HUES48 (cell line): ENCODE measurements at regions not wholly inside any gene's neighbourhood (a gene's known extent, or its start where the extent isn't known, plus 50 kb on each side); places are given as distances from the start of the nearest gene placed in this dataset.

ENCODE experiments used
- H3K27ac ChIP-seq: one replicate; pipeline ENCODE4 v1.7.0; 2013; ENCODE audit warnings: low read depth, low read length, inconsistent platforms
- H3K27me3 ChIP-seq: 2 replicates; pipeline ENCODE4 v1.6.1; 2013; ENCODE audit warnings: mild to moderate bottlenecking, low read length; ENCODE audit not compliant: control insufficient read depth, insufficient read depth
- H3K36me3 ChIP-seq: 2 replicates; pipeline ENCODE4 v1.6.1; 2013; ENCODE audit warnings: low read length; ENCODE audit not compliant: control insufficient read depth, insufficient read depth
- H3K4me1 ChIP-seq: 2 replicates; pipeline ENCODE4 v1.6.1; 2013; ENCODE audit warnings: mild to moderate bottlenecking, low read length; ENCODE audit not compliant: control insufficient read depth, insufficient read depth
- H3K4me3 ChIP-seq: 2 replicates; pipeline ENCODE4 v1.5.1; 2013; ENCODE audit warnings: mild to moderate bottlenecking, low read depth, low read length
- H3K9ac ChIP-seq: 2 replicates; pipeline ENCODE4 v1.6.1; 2013; ENCODE audit warnings: mild to moderate bottlenecking, low read depth, low read length, moderate library complexity
- H3K9me3 ChIP-seq: 2 replicates; pipeline ENCODE4 v1.6.1; 2013; ENCODE audit warnings: low read length; ENCODE audit not compliant: control insufficient read depth, insufficient read depth

DNA sequence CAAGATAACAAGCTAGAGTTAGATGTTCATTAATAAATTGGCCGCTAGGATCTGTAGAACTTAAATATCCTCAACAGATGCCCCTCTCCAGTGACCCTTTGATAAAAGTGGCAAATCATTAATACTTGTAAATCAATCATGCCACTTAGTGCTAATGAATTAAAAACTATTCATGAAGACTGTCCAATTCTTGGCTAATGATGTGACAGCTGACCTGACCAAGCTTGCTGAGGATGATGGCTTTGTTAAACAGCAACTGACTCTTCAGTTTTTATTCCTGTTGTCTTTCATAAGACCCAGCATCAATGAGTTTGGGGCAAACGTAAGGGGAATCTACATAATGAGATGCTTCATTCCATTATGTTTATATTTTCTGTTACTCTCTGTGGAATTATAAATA lies 396.8 kb upstream of the NMUR2 start:
- Histone ChIP-seq H3K4me1 (no peaks in the 10 kb centered on the region), H3K9ac (no peak overlapping the region), H3K27ac (no peak overlapping the region), H3K27me3 (no peaks in the 10 kb centered on the region), H3K9me3 (no peaks in the 10 kb centered on the region), H3K4me3 (no peak overlapping the region), H3K36me3 (no peaks in the 10 kb centered on the region)

GRCh38 chr5:152804179-152804578 lies 399.1 kb upstream of the NMUR2 start:
- Histone ChIP-seq H3K4me1 (no peaks in the 10 kb centered on the region), H3K27me3 (no peaks in the 10 kb centered on the region), H3K9ac (no peak overlapping the region), H3K36me3 (no peaks in the 10 kb centered on the region), H3K9me3 (no peaks in the 10 kb centered on the region), H3K27ac (no peak overlapping the region), H3K4me3 (no peak overlapping the region)

DNA sequence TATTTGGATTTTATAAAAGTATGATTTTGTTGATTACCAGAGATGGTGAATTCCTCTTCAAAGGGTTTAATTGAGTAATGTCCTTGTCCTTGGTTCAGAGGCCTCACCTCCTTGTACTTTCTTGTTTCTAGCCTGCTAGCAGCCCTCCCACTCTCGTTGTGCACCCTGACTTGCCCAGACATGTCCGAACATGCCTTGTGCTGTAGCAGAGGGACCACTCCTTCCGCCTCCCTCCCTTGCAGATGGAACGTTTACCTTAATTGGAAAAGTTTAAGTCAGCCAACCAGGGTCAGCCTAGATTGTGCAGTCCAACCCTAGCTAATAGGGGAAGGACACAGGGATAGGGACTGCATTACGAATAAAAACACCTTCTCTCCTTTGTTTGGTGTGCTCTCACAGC lies 406.9 kb upstream of the NMUR2 start:
- Histone ChIP-seq H3K9me3 (peaks cover 19% of the 10 kb centered on the region), H3K27ac (no peak overlapping the region), H3K4me3 (no peak overlapping the region), H3K27me3 (no peaks in the 10 kb centered on the region), H3K9ac (no peak overlapping the region), H3K36me3 (no peaks in the 10 kb centered on the region), H3K4me1 (no peaks in the 10 kb centered on the region)

DNA sequence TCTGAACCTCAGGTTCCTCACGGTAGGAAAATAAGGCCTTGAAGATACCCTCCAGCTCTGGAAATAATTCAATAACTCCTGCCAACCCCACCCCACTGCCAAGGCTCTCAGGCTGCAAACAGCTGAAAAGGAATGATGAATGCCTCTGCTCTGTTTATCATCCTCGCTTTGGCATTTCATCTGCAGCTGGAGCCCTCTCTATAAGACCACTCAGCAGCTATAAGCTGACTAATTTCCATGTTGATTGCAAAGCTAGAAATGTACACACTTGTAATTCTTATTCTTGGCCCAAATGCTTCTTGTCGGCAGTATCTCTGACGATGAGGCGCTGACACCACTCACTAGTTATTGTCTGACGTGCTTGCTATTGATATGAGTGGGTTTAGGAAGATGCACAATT lies 408.4 kb upstream of the NMUR2 start:
- no peaks in the 10 kb centered on the region for H3K36me3 ChIP-seq
- no peaks in the 10 kb centered on the region for H3K4me1 ChIP-seq
- H3K9ac ChIP-seq, result no peak overlapping the region
- H3K4me3 ChIP-seq, result no peak overlapping the region
- H3K27me3 ChIP-seq, result no peaks in the 10 kb centered on the region
- peaks cover 19% of the 10 kb centered on the region for H3K9me3 ChIP-seq
- H3K27ac ChIP-seq, result no peak overlapping the region

DNA sequence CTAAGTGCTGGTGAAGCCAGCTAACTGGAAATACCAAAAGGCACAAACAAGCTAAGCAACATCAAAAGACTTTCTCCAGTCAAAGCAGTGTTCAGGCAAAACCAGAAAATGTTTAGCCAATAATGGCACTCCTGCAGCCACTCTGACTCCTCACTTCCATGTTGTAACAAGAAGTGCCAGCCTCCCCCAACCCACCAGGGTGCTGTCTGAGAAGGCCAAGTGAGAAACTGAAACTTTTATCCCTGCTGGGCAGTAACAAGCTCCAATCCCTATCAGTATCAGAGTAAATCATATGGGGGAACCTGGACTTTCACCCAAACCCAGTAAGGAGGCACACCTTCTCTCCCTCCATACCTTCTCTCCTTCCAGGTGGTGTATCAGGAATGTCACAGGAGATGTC lies 414.8 kb upstream of the NMUR2 start:
- Histone ChIP-seq H3K9ac (no peak overlapping the region), H3K9me3 (no peaks in the 10 kb centered on the region), H3K27ac (no peak overlapping the region), H3K36me3 (no peaks in the 10 kb centered on the region), H3K4me1 (no peaks in the 10 kb centered on the region), H3K4me3 (no peak overlapping the region), H3K27me3 (no peaks in the 10 kb centered on the region)

DNA sequence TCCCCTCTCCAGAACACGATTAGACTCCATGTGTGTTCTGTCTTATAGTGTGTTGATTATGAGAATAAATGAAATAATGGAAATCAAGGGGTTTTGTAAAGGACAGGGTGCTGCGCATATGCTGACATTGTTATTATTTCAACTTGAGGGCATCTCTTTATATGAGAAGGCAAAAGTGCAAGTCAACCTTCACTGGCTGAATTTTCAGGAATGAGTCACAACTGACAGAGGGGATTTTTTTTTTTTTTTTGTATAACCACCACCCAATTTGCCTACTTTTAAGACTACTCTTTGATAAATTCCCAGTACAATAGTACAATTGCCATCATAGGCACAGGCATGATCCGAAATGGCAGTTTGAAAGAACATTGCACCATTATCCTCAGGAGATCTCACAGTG lies 419.2 kb upstream of the NMUR2 start:
- Histone ChIP-seq H3K4me3 (no peak overlapping the region), H3K9ac (no peak overlapping the region), H3K27me3 (no peaks in the 10 kb centered on the region), H3K4me1 (no peaks in the 10 kb centered on the region), H3K9me3 (no peaks in the 10 kb centered on the region), H3K27ac (no peak overlapping the region), H3K36me3 (no peaks in the 10 kb centered on the region)

GRCh38 chr5:152838241-152838786 lies 433.2 kb upstream of the NMUR2 start:
- H3K9ac ChIP-seq, result no peak overlapping the region
- H3K4me1 ChIP-seq, result no peaks in the 10 kb centered on the region
- no peaks in the 10 kb centered on the region for H3K9me3 ChIP-seq
- no peak overlapping the region for H3K4me3 ChIP-seq
- H3K36me3 ChIP-seq, result no peaks in the 10 kb centered on the region
- H3K27ac ChIP-seq, result no peak overlapping the region
- H3K27me3 ChIP-seq, result no peaks in the 10 kb centered on the region

- H3K27ac ChIP-seq, result no peak overlapping the region
- H3K9ac ChIP-seq, result no peak overlapping the region
- H3K27me3 ChIP-seq, result no peaks in the 10 kb centered on the region
- no peak overlapping the region for H3K4me3 ChIP-seq
- no peaks in the 10 kb centered on the region for H3K4me1 ChIP-seq
- H3K36me3 ChIP-seq, result no peaks in the 10 kb centered on the region
- no peaks in the 10 kb centered on the region for H3K9me3 ChIP-seq
Observed at GRCh38 chr5:152844713-152845112, 439.6 kb upstream of the NMUR2 start.

- Histone ChIP-seq H3K4me3 (no peak overlapping the region), H3K9ac (no peak overlapping the region), H3K27ac (no peak overlapping the region), H3K4me1 (peaks cover 26% of the 10 kb centered on the region), H3K27me3 (no peaks in the 10 kb centered on the region), H3K36me3 (no peaks in the 10 kb centered on the region), H3K9me3 (no peaks in the 10 kb centered on the region)
Observed at GRCh38 chr5:152853361-152853760, 448.3 kb upstream of the NMUR2 start.

- Histone ChIP-seq H3K9me3 (no peaks in the 10 kb centered on the region), H3K9ac (no peak overlapping the region), H3K4me1 (peaks cover 26% of the 10 kb centered on the region)
Observed at GRCh38 chr5:152855441-152855840, 450.4 kb upstream of the NMUR2 start.

DNA sequence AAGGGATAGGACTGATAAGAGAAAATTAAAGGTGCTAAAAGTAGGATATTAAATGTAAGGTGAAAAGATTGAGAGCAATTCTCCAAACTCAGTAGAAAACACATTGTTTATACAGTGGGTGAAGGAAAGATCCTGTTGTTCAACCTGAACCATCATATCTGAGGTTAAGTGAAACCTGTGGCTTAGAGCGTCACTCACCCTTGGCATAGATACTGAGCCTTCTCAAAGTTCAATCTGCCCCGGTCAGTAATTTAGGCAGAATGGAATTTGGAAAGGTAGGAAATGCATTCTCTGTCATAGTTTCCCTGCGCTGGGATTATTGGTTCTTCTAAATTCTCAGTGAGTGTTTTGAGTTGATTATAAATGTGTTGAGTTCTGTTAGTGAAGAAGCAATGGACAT lies 456.2 kb upstream of the NMUR2 start:
- Histone ChIP-seq H3K27ac (no peak overlapping the region), H3K27me3 (no peaks in the 10 kb centered on the region), H3K9ac (no peak overlapping the region), H3K9me3 (no peaks in the 10 kb centered on the region), H3K4me3 (no peak overlapping the region), H3K4me1 (no peaks in the 10 kb centered on the region), H3K36me3 (no peaks in the 10 kb centered on the region)

More at GRCh38 chr5:152855441-152855840, 450.4 kb upstream of the NMUR2 start:
- no peak overlapping the region for H3K4me3 ChIP-seq
- no peaks in the 10 kb centered on the region for H3K27me3 ChIP-seq
- no peak overlapping the region for H3K27ac ChIP-seq
- H3K36me3 ChIP-seq, result no peaks in the 10 kb centered on the region

DNA sequence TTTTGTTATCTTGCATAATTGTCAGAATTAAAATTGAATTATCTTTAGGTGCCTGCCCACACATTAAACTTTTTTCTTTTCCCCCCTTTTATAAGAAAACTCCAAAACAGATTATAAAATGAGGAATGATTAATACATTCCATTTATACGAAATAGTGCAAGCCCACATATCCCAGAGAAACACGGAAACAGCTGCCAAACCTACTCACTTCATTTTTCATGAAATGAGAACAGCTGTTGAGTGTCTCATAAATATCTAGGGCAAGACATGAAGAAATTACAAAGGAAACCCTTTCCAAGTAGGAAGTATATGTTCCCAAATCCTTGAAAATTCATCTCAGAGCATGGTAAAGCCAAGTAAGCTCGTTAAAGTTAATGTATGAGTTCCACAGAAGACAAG lies 459.4 kb upstream of the NMUR2 start:
- Histone ChIP-seq H3K9ac (no peak overlapping the region), H3K36me3 (no peaks in the 10 kb centered on the region), H3K4me1 (peaks cover 12% of the 10 kb centered on the region; the same call in 1 of the 2 replicates), H3K27ac (no peak overlapping the region), H3K4me3 (no peak overlapping the region), H3K9me3 (peaks cover 5% of the 10 kb centered on the region; the same call in 1 of the 2 replicates), H3K27me3 (no peaks in the 10 kb centered on the region)
